Putamen (tissue), 1 donor: ENCODE measurements at regions not wholly inside any gene's neighbourhood (a gene's known extent, or its start where the extent isn't known, plus 50 kb on each side); places are given as distances from the start of the nearest gene placed in this dataset.

Experiments
- DNase-seq: peaks from one replicate; pipeline ENCODE4 v3.0.0-alpha.2; 2016; ENCODE audit warnings: low spot score

DNA sequence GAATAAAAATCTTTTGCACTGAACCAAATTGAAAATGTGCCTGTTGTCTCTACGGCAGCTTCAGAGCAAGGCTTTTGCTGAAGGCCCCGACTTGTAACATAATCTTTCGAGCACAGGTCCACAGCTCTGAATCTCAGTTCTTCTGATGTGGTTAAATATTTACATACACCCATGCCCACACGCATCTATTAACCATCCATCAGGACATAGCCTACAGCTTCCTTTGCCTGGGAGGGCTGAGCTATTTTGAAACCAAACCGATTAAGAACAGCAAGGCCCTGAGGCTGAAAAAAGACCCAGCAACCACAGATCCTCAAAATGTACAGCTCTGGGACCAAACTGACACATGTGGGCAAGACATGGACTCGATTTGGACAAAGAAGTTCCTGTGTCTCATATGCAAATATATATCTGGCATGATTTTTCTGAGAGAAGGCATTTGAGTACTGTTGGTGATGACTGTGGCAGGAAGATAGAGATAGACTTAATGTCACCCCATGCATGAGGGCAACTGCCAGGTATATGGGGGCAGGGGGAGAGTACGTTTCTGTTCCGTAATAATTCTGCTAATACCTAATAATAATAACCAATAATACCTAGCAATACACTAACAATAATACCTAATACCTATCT, 322.7 kb upstream of the PLET1 start:
- no peak for DNase-seq

DNA sequence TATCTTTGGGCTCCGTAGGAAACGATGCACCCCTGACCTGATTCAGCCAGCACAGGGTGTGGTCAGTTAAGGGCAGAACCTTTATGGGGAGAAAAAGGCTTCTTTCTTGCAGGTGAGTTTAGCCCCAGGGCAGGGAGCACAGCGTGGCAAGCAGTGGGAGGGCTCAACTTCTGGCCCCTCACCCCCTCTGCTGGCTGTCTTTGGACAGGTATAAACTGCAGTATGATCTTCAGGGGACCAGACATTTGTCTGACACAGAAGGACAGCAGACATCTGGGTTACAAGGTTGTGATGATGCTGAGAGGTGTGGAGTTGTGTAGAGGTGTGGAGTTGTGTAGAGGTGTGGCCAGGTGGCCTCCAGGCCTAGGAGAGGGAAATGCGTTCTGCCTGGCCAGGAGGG, 324.0 kb upstream of the PLET1 start:
- DNase-seq, result no peak

DNA sequence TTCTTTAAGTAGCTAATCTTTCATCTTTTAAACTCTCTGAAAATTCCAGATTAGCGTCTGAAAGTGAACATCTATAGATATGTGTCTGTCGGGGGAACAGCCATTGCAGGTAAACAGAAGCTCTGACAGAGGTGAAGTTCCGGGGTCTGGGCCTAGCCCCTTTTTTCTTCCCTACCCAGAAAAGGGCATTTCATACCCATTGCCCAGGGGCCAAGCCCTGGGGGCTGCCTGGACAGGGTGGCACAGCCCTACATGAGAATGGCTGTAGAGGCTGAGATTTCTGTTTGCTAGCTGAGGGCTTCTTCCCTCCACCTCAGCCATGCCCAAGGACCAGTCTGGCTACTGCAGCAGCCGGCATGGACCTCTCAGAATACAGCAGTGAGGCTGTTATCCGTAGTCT, 327.0 kb upstream of the PLET1 start:
- no peak for DNase-seq

DNA sequence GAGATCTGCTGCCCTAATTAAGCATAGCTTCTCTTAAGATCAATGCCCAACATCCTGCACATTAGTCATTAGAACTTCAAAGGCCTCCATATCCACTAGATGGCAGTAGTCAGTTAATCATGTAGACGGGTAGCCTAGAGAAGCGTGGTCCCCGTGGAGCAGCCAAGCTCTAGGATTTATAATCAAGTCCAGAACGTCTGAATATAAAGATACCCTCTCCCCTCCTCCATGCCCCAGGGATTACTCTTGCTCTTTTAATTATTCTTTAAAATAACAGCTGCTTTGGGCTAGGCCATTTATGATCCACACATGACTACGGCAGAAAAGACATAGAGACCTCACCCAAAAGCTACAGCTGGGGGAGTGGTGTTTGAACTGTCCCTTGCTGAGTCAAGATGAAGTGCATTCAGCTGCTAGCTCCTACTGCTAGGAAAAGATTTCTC, 327.6 kb upstream of the PLET1 start:
- DNase-seq, result peak; percentile 86

DNA sequence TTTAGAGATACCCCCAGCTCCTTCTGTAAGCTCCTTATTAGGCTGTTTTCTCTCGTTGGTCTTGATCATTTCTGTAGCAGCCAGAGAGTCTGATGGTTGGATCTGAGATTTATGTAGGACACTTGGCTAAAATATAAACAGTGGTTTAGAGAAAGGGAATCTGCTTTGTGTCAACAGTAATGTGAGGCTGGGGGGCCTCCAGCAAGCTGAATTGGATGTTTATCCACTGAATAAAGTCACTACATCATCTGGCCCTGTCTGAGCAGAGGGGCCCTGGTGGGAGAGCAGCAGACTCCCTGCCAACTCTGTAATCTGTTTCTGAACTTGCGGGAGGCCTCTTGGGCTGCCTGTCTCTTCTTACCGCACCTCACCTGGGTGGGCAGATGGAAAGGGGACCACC, 328.5 kb upstream of the PLET1 start:
- no peak for DNase-seq

DNA sequence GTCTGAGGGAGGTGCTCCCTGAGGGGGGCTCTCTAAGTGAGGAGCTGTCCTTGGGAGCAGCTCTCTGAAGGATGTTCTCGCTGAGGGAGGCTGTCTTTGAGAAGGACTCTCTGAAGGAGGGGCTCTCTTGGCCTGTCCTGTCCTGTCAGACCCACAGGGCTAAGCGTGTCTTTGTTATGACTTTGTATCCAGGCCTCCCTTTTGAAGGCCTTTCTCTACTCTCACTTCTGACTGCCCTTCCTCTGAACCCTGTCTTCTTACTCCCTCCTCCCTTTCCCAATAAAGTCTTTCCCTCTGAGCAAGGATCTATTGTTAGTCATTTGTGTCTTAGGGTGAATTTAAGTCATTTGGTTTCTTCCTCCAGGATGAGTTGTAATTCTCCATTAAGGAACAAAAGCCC, 330.1 kb upstream of the PLET1 start:
- no peak for DNase-seq

DNA sequence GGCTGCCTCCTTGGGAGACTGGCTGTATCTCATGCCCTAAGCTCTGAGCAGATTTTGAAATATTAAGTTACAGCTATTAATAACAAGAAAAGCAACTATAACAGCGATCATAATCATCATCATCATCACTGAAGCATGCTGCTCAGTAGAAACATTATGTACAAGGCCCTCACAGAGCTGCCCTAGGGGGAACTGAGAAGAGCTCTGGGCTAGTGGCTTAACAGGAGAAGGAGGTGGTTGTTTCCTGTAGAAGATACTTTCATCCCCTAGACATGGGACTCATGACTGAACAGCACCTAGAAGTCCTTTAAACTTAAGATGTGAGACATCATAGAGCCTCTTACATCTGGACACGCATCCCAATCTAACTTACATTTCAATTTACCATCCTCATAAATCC, 332.8 kb upstream of the PLET1 start:
- DNase-seq, result no peak

DNA sequence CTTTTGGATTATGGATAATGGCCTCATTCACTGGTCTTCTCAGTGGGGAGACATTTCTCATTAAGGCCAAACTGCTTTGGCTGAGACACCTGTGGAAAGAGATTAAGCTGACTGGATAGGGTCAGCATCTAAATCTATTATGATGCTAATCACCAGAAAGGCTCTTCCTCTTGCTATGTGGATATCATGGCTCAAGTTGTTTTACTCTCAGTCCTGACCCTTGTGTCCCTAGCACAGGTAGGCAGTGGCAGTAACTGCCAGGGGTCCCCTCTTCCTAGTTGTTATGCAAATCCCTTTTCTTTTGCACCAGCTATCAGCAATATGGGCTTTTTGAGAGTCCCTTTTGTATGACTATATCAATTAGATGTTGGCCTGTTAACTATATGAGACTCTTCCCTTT, 335.7 kb upstream of the PLET1 start:
- no peak for DNase-seq

DNA sequence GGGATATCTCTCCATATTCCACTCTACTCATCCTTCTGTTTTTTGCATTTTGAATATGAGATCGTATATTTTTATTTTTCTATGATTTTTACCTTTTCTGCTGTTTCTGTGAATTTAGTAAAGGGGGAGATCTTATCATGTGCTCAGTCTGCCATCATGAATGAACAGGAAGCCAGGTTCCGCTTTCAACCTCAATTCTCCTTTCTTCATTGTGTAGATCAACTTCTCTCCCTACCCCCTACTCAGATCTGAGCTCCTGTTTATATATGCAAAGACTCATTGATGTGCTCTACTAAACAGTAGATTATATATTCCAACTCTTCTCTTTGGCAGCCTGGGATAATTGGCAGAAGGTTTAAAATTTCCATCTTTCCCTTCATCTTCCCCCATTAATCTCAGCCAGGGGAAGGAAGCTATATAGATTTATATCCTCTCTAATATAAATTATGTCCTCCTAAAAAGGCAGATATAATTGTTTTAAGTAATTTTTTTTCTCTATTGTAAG, 336.7 kb upstream of the PLET1 start:
- no peak for DNase-seq

DNA sequence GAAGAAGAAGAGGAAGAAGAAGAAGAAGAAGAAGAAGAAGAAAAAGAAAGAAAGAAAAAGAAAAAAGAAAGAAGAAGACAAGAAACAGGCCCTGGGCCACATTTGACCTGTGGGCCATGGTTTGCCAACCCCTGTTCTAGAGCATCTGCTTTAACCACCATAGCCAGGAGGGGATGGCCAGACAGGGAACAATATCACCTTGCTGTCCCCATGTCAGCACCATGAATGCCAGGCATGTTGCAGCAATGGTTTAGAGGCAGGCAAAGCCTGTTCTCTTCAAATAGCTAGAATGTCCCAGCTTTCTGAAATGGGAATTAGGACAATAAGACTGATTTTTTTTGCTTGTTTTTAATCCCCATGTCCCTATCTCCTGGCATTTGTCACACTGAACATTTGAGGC, 338.6 kb upstream of the PLET1 start:
- DNase-seq, result no peak

DNA sequence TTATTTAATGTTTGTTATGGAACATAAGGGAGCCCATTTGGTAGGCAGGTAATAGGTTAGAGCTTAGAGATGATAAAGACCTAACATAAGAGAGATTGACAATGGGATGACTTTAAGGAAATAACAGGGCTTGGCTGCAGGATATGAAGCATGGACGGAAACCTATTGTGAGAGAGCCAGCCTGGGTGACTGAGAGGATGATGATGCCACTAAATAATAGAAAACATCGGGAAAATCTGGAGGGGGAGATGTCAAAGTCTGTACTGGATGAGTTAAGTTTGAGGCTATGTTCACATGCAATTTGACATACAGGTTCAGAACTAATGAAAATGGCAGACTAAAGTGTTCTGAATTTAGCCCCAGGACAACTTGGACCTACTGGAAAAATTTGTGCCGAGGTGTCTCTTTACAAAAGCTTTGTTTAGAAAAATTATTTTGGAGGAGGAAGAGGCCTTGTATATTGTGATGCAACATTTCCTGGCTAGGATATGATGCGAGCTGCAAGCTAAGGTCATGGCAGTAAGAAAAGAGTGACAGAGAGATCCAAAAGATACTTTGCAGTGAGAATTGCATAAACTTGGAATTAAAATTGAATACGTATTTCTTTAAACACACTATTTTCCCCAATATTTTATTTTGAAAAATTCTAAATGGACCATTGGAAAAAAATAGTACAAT, 339.3 kb upstream of the PLET1 start:
- no peak for DNase-seq

DNA sequence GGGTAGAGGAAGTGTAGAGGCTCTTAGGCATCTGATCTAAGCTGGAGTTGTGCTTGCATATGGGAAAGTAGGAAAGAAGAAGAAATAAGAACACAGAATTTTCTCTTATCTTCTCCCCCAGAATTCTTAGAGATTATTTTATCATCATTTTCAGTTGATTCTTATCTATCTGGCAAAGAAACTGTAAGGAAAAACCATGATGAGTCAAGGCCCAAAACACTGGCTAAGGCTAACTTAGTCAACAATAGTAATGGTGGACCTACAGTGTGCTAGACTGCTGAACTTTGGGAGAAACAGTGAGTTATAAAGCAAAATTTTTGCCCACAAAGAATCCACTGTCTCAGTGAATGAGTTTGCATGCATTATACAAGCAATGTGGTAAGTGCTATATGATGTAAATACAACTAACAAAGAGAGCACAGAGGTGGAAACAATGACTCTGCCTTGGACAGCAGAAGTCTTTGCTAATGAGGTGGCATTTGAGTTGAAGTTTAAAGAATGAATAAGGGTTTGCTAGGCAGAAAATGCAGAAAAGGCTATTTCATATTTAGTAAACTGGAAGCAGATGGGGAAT, 344.5 kb upstream of the PLET1 start:
- peak; percentile 79 for DNase-seq

DNA sequence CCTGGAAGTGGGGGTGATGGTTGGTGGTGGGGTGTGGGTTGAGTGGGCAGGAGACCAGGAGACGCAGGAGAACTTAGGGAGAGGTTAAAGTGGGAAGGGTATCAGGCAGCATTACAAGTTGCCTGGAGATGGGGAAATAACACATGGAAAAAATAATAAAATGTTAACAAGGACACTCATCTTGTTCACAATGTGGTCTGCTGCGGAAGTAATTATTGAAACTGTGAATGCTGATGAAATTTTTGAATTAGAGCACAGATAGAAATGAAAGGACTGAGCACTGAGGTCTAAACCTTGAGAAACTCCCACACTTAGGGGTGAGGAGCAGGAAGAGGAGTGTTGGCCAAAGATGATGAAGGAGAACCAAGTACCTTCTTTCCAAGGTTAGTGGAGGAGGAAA, 346.0 kb upstream of the PLET1 start:
- DNase-seq, result no peak

DNA sequence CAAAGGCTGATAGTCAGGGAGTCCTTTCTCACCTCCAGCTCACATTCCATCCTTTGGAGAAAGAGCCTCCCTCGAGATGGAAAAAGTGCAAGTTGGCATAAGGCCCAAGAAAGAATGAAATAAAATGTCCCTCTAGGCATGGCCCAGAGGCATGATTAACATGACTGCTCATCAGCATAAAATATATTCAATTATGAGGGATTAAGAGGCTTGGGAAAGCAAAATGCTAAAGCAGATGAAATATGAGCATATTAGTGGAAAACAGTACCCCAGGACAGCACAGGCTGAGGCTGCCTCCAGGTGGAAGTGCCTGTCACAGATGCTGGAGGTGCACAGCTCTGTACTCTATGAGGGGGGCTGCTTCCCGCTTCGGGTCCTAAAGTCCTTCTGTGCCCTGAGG, 347.8 kb upstream of the PLET1 start:
- DNase-seq, result no peak

DNA sequence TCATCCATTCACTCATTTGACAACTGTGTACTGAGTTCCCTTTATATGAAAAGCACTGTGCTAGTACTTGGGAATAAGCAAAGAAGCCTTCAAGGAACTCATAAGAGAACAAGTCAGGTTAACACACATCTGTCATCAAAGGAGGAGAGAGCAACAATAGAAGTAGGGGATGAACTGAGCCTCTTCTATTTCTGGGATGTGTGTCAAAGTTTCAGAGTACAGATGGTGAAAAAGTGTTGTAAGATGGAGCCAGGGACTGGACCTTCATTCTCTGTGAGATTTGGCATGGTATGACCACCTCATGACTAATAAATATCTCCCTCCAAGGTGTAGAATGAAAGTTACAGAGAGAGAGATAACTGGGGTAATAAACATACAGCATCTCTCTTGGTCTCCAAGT, 349.8 kb upstream of the PLET1 start:
- DNase-seq, result no peak

DNA sequence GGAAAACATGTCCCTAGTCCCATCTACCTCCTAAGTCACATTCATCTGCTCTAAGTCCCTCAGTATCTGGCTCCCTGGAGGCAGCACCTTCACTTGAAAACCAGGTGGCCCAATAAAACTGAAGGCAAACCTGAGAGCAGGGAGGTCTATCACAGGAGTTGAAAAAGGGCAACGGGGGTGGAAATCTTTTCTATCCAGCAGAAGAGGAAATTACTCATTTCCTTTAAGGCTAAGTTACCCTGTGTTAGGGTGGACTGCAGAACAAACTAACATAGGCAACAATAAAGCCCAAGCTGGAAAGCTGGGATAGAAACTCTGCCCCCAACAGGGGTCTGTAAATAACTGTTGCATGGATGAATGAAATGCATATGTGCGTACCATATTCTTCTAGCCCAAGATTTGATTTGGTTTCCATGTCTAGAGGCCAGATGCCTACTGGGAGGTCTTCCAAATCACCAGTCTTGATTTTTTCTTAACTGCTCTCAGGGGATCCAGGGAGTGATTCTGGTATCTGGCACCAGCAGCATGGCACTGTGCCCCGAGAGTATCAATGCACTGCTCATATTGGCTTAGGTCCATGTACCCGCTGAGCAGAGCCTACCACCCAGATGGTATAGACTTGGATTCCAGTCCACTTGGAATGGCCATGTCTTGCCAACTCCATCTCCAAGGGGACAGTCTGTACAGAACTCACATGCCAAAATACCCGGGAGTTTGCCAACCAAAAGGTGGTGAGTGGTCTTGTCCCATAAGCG, 350.0 kb upstream of the NCAM1 start:
- DNase-seq, result no peak

DNA sequence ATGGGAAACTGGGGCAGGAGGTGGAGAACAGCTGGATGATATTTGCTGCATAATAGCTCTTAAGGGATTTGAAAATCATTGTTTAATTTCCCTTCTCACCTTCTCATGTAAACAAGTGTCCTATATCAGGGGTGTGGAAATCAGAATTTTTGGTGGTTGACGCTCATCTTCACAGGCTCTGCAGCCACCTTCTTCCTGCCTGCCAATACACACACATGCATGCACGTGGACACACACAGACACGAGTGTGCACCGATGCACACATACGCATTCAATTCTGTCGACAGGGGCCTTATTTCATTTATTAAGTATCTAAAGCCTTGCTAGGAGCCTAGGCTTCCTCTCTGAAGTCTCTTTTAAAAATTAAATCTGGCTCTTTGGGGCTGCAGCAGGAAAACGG, 349.4 kb upstream of the NCAM1 start:
- DNase-seq, result no peak

DNA sequence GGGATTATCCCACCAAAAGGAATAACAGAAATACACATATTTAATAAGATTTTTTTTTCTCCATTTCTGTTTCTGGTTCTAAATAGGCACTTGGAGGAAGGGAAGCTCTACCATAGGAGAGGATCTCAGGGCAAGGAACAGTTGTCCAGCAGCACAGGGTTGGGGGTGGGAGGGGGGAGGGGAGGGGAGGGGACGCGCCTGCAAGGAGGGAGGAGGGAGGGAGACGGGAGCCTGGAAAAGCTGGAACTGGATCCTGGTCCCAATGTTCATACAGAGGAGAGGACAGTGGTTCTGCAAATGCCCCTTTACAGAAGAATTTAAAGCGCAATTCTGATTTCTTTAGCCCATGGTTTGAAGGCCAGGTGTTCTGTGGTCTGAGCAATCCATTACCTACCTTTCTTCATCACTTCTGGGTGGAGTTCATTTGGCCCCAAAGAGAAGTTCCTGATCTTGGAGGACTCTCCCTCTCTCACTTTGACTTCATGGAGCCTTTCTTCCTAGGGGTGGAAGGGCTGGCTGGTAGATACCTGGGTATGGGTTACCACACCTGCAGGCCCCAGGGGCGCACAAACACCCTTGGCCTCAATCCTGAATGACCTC, 348.9 kb upstream of the NCAM1 start:
- no peak for DNase-seq

DNA sequence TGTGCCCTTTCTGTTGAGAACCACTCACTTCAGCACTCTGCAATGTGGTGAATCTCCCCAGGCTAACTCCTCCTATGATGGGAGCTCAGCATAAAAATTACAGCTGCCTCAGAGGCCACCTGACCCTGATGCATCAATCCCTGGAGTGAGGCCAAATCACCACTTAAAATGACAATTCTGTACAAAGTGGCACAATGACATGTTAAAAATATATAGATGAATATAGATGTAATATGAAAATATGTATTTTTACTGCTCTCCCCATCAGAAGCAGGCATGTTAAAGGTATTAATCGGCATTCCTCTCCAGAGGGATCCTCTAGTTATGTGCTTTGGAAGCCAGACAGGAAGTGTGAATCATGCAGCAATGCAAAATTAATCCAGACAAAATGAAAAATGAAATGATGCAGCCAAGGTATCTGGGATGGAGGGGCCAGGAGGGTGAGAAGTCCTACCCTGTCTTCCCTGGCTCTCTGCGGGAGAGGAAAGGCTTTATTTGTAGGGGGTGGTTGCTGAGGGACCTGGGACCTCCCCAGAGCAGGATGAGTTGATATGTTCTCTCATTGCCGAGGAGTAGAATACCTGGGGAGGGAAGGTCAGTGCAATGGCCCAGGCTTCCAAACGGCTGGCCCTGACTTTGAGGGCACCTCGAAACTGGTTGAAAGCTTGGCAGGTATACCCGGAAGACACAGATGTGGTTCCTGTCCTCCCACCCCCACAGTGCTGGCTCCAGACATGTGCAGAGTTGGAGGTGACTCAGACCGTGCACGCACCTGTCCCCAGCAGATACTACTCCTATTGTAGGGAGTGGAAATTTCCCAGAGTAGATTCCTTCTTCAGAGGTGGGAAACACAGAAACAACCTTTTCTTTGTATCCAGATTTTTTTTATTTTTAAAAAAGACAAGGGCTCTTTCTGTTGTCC, 347.9 kb upstream of the NCAM1 start:
- DNase-seq, result no peak

DNA sequence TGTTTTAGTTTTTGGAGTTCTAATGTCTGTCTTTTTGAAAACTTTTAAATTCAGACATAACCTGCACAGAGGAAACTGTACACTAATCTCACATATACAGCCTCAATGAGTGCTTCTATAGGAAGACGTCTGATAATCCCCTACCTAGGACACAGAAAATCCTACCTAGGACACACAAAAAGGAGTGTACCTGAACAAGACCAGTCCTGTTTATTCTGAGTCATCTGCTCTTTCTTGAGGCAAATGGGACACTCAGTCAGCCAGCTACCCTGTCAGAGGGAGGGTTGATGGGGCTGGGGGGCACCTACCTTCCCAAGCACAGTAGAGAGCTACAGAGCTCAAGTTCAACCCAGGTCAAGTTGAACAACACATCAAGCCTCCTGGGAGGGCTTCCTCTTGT, 346.6 kb upstream of the NCAM1 start:
- no peak for DNase-seq

DNA sequence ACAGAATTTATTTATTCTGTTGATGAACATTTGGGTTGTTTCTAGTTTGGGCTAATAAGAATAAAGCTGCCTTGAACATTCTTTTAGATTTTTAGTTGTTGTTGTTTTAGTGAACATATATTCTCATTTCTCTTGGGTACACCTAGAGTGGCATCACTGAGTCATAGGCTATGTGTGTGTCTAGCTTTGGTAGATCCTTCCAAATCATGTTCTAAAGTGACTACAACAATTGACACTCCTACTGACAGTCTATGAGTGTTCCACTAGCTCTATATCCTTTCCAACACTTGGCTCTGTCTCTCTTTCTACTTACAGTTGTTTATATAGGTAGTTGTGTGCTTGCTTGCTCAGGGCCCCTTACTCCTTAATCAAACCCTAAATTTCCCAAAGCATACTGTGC, 346.0 kb upstream of the NCAM1 start:
- DNase-seq, result no peak
